ENCODE measurements at regions not wholly inside any gene's neighbourhood (a gene's known extent, or its start where the extent isn't known, plus 50 kb on each side); places are given as distances from the start of the nearest gene placed in this dataset.
"Not testable (repeated sequence)": the region's sequence is repeated elsewhere in the genome, so short reads cannot be mapped to it uniquely, and the experiment has no call there.

- FAIRE-seq (no peak), DNase-seq (ENCODE audit: low read depth) (peak; percentile 9)
- Histone ChIP-seq H3K27me3 (ENCODE audit: control insufficient read depth, insufficient read depth, low read length) (peaks cover 1% of the 10 kb centered on the region), H3K36me3 (ENCODE audit: control insufficient read depth, insufficient read depth, low read length) (no peaks in the 10 kb centered on the region), H3K4me3 (ENCODE audit: low read depth, low read length) (no peak overlapping the region)
- no peak for TF ChIP-seq CTCF (IDR thresholded peaks at IDR 0.05; ENCODE audit: insufficient read depth, low read length, severe bottlenecking)
Observed at GRCh38 chr3:107913701-107914100, 177.1 kb downstream of the CD47 start.

GRCh38 chr3:107911337-107912000, 179.4 kb downstream of the CD47 start:
- Histone ChIP-seq H3K36me3 (ENCODE audit: control insufficient read depth, insufficient read depth, low read length) (no peaks in the 10 kb centered on the region), H3K27me3 (ENCODE audit: control insufficient read depth, insufficient read depth, low read length) (peaks cover 1% of the 10 kb centered on the region), H3K4me3 (ENCODE audit: low read depth, low read length) (no peak overlapping the region)
- TF ChIP-seq CTCF (IDR thresholded peaks at IDR 0.05; ENCODE audit: insufficient read depth, low read length, severe bottlenecking) = no peak
- DNase-seq (ENCODE audit: low read depth) (peak; percentile 44), FAIRE-seq (peak; percentile 76)

DNA sequence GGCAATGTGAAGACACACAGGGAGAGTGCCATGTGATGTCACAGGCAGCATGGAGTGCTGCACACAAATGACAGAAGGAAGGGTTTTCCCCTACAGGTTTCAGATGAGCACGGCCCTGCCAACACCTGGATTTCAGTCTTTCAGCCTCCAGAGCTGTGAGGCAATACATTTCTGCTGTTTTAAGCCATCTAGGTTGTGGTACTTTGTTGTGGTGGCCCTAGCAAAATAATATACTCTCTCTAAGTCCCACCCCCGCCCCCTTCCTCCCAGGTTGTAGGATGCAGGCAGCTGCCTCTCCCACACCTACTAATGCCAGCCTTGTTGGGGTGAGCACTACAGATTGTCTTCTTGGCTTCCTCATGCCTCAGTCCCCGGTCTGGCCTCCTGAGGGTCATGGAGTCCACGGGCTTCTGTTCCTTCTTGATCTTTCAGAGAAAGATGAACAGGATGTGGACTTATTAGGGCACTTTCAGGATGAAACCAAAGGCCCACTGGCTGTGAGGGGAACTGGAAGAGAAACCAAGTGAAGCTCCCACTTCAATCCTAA, 180.0 kb downstream of the CD47 start:
- Histone ChIP-seq H3K4me3 (ENCODE audit: low read depth, low read length) (no peak overlapping the region), H3K27me3 (ENCODE audit: control insufficient read depth, insufficient read depth, low read length) (peaks cover 1% of the 10 kb centered on the region), H3K36me3 (ENCODE audit: control insufficient read depth, insufficient read depth, low read length) (no peaks in the 10 kb centered on the region)
- DNase-seq (ENCODE audit: low read depth) = no peak
- FAIRE-seq = no peak
- no peak for TF ChIP-seq CTCF (IDR thresholded peaks at IDR 0.05; ENCODE audit: insufficient read depth, low read length, severe bottlenecking)

- not testable (repeated sequence) for H3K36me3 ChIP-seq (ENCODE audit: control insufficient read depth, insufficient read depth, low read length); FAIRE-seq; H3K4me3 ChIP-seq (ENCODE audit: low read depth, low read length); H3K27me3 ChIP-seq (ENCODE audit: control insufficient read depth, insufficient read depth, low read length); DNase-seq (ENCODE audit: low read depth)
Observed at GRCh38 chr3:107909583-107909982, 181.2 kb downstream of the CD47 start.

- Histone ChIP-seq H3K36me3 (ENCODE audit: control insufficient read depth, insufficient read depth, low read length) (no peaks in the 10 kb centered on the region), H3K4me3 (ENCODE audit: low read depth, low read length) (no peak overlapping the region), H3K27me3 (ENCODE audit: control insufficient read depth, insufficient read depth, low read length) (peaks cover 1% of the 10 kb centered on the region)
- TF ChIP-seq CTCF (IDR thresholded peaks at IDR 0.05; ENCODE audit: insufficient read depth, low read length, severe bottlenecking) = no peak
- DNase-seq (ENCODE audit: low read depth) (no peak), FAIRE-seq (no peak)
Observed at GRCh38 chr3:107907996-107908395, 182.8 kb downstream of the CD47 start.

- DNase-seq (ENCODE audit: low read depth) = peak; percentile 24
- no peaks in the 10 kb centered on the region for H3K27me3 ChIP-seq (ENCODE audit: control insufficient read depth, insufficient read depth, low read length)
- TF ChIP-seq CTCF (IDR thresholded peaks at IDR 0.05; ENCODE audit: insufficient read depth, low read length, severe bottlenecking) = no peak
- FAIRE-seq = no peak
- H3K36me3 ChIP-seq (ENCODE audit: control insufficient read depth, insufficient read depth, low read length) = no peaks in the 10 kb centered on the region
- no peak overlapping the region for H3K4me3 ChIP-seq (ENCODE audit: low read depth, low read length)
Observed at GRCh38 chr3:107904536-107905066, 186.2 kb downstream of the CD47 start.

Data from bronchial epithelial cell (primary cell).